GM18517 (cell line): ENCODE measurements at regions not wholly inside any gene's neighbourhood (a gene's known extent, or its start where the extent isn't known, plus 50 kb on each side); places are given as distances from the start of the nearest gene placed in this dataset.
"Not testable (repeated sequence)": the region's sequence is repeated elsewhere in the genome, so short reads cannot be mapped to it uniquely, and the experiment has no call there.

Source experiments
- ATAC-seq: cut with Tn5 transposase; IDR thresholded peaks from one replicate; pipeline ENCODE4 v1.9.1; 2021; ENCODE audit warnings: mild to moderate bottlenecking, moderate library complexity; ENCODE audit not compliant: unreplicated experiment

DNA sequence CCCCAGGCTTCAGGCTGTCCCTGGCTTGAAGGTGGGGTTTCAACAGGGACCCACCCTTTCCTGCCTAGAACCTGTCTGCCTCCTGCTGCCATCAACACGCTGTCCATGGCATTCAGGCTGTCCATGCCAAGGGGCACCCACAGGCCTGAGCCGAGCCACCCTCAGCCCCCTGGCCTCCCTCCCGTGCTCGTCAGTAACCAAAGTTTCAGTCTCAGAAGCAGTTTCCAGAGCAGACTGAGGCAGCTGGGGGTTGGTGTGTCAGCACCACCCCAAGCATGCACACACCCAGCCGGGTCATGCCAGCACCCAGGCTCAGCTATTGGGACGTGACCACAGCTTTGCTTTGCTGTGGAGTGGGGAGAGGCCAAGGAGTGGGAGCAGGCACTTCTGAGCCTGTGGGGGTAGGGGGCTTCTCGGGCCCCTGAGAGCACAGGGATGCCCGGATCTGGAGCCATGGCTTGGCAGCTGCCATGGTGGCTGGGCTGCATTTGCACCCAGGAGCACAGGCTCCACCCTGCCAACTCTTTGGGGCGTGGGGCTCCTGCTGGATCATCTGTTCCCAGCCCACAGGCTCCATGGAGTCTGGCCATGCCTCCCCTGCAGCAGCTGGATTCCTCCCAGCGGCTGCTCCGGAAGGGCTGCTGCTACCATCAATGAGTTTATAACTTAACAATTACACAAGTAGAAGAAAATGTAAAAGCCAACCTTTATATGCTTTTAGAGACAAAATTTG, 314.5 kb upstream of the SEMA3C start:
- ATAC-seq = no peak

DNA sequence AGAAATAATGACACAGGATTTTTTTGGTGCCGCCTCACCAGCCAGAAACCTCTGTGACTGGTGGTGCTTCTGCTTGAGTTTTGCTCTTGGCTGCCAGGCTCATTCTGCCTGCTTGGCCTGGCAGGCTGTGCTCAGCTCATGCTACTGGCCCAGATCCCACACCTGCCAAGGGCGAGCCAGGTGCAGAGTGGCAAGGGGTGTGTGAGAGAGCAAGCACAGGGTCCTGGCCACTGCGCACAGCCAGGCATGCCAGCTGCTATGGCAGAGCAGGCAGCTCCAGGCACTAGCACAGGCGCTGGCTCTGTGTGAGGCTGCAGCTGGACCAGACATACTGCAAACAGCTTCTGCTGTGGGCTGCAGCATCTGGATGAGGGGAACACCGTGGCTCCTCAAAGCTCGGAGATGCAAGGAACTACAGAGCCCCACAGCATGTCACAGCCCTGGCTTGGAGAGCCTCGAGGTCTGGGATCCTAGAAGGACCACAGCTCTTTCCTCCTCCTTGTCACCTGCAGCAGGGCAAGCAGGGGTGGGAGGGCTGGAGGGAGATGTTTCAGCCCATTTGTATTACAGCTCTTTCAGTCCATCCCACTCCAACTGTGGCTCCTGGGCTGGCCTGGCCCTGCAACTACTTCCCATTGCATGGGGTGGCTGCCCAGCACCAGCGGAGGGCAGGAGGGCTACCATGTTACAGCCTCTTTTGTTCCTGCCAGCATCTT, 313.4 kb upstream of the SEMA3C start:
- no peak for ATAC-seq

DNA sequence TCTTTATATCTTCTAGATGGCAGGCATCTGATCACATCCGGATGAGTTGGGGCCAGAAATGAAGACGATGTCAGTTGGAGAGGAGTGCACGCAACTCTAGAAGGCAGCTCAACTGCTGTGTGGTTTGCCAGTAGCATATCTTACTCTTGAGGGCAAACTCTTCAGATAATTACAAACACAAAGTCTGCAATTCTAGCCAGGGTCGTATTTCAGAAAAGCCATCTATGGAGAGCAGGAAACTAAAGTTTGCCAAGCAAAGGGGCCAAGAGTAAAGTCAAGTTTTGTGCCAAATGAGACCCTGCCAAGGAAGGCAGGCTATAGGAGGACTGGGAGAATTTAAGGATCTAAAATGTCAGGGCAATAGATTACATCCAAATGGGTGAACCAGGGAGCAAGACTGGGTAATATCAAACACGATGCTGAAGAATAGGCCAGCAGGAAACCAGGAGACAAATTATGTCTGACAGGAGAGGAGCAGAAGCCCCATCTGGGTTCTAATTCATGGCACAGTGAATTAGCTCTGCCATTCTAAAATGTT, 312.5 kb upstream of the SEMA3C start:
- no peak for ATAC-seq

DNA sequence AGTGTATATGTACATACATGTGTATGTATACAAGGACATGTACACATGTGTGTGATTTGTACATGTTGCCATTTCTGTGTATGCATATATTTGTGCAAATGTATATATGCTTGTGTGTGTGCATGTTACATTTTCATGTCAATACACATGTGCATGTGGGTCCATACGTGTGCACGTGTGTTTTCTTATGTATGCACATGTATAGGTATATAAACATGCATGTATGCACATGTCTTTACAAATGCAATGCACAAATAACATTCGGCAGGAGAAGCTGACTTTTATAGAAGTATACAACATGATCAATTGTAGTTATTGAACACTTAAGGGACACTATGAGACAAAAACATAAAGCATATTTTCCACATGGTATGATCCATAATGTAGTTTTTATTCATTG, 307.4 kb upstream of the SEMA3C start:
- no peak for ATAC-seq

DNA sequence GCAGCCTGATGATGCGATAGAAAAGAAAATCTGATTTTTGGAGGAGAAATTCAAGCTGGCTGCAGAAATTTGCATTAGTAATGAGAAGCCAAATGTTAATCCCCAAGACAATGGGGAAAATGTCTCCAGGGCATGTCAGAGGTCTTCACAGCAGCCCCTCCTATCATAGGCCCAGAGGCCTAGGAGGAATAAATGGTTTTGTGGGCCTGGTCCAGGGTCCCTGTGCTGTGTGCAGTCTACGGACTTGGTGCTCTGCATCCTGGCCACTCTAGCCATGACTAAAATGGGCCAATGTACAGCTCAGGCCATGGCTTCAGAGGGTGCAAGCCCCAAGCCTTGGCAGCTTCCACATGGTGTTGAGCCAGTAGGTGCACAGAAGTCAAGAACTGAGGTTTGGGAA, 303.8 kb upstream of the SEMA3C start:
- ATAC-seq = not testable (repeated sequence)

DNA sequence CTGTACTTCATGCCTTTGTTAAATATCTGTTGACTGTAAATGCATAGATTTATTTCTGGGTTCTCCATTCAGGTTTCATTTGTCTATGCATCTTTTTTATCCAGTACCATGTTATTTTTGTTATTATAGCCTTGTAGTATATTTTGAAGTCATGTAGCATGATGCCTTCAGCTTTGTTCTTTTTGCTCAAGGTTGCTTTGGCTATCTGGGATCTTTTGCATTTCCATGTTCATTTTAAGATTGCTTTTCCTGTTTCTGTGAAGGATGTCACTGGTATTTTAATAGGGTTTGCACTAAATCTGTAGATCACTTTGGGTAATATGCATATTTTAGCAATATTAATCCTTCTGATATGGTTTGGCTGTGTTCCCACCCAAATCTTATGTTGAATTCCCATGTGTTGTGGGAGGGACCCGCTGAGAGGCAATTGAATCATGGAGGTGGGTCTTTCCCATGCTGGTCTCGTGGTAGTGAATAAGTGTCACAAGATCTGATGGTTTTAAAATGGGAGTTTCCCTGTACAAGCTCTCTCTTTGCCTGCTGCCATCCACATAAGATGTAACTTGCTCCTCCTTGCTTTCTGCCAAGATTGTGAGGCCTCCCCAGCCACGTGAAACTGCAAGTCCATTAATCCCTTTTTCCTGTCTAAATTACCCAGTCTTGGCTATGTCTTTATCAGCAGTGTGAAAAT, 302.8 kb upstream of the SEMA3C start:
- ATAC-seq = no peak

DNA sequence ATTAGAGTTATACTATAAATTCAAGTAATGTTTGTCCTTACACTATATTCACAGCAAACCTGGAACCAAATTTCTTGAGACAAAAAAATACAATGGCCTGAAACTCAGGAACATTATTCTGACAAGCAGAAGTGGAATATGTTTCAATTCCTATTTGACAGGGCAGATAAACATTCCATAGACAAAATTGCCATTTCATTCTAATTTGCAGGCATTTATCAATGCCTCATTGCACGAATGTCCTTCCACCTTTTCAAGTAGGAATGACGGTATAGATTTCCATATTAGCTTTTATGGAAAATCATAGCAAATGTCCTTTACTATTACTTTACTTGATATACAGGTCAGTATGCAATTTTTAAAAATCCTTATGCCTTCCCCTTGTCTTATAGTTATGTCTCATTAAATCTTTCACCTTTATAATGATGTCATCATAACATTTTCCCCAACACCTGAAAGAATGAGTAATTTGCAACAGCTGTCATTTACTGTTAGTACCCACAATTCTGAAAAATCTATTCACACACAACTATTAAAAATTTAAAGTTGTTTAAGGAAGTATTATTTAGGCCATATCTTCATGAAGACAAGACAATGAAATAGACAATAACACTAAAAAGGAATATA, 299.7 kb upstream of the SEMA3C start:
- ATAC-seq = no peak

DNA sequence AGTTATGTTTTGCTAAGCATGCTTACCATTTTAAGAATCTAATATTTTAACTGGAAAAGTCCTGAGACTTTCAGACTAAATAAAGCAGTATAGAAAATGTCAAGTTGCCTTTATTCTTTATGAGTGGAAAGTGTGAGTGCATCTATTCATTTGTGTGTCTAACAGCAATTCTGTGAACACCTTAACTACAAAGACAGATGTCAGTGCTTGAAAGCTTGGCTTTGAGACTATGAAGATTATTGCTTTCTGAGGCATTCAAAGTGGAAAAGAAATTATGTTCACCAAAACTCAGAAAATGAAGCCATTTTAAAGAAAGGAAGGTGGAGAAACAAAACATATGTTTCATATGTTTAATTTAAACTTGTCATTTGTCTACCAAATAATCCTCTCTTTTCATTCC, 294.5 kb upstream of the SEMA3C start:
- no peak for ATAC-seq

DNA sequence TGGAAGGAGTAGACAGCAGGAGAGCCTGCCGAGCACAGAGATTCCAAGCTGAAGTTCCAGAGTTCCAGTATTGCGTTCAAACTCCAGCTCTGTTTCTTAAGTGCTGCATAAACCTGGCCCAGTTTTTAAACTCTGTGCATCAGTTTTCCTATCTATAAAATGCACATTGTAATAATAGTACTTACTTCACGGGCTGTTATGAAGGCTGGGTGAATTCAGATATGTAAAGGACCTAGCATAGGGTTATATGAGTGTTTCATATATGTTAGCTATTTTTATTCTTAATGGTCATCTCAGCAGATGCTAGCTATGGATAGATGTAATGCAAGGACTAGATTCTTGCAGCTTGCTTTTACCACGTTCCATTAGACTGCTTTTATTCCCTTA, 293.1 kb upstream of the SEMA3C start:
- no peak for ATAC-seq

DNA sequence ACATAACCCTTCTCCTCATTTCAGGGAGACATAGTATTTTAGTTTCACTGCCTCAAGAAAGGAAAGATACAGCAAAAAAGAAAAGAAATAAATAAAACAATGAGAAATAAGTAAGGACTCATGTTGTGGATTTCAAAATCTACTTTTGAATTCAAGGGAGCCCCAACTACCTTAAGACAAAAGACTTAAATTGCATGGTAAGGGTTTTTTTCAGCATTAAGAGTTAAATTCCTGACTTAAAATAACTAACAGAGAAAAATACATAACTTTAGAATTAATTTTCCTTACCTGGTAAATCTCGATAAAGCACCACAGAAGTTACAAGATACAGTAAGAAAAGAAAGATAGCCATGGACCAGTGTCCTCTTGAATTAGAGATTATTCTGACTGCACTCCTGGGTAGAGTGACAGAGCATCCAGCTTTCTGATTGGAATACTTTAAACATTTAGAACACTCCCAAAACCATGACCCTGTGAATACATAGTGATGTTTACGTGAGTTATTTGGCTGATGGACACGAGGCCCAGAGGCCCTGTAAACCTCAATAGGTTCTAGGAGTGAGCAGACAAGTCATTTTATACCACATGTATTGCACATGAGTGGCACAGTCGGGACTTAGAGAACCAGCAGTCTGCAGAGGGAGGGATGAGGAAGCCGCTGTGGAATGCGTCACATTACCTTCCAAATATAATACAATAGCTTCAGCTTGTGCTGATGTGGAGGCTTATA, 292.5 kb upstream of the SEMA3C start:
- ATAC-seq = no peak

DNA sequence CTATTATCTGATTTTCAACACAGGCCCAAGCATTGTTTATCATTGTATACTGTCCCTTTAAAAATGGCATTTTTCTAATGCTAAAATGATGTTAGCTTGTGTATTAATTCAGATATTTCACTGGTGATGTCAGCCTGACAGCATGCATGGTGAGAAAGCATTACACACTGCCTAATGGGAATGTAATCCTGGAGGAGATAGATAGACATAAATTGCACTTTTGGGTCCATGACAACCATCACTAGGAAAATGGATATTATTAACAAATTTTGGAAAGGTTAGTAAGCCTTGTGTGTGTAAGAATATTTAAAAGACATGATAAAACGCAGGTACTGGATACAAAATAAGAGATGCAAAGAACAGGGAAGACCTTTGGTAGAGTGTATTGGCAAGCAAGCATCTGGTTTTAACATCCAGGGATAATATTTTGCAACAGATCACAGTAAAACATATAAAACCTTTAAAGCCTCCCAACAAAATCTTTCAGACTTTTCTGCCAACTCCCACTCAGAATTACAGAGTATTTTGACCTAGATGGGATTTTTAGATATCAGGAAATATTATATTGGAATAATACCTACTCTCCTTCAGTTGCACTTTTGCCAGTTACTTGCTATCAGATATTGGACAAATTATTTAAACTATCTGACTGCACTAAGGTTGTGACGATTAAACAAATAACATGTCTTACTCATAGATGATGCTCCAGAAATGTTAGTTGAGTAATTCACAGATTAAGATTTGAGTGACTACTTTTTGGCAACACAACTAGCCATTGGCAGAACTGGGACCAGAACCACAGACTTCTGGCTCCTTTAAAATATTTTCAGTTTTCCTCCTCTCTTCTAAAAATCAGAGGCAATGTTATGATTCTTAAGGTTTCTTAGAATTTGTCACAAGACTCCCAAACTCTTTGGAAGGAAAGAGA, 291.6 kb upstream of the SEMA3C start:
- ATAC-seq = no peak

DNA sequence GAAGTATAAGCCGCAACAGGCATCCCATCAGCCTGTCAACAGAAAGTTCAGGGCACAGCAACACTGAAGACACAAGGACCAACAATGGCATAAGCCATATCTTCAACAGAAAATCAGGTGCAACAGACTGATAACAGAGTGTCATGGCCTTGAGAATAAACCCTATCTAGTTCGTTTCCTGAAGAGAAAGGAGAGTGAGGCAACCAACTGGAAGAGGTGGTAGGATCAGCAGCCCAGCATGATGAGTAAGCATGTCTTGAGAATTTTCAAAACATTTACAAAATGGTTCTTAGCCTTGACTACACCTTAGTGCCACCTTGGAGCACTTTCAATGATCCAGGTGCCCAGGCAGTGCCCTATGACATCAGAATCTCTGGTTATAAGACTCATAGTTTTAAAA, 290.2 kb upstream of the SEMA3C start:
- no peak for ATAC-seq

DNA sequence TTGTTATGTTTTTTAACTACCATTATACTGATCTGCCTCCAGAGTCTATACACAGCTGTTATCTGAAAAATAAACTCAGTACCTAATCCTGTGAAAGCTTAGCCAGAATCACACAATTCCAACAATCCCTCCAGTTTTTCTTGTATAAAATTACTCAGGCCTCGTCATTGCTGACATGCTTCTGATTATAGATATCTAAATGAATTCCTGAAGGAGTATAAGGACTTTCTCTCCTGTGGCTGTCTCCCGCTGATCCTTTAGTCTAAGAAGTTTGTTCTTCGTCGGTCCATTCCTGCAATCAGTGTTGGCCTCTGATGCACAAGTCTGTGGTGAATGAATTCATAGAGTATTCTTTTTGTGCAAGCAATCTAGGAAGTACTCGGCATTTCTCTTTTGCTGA, 288.9 kb upstream of the SEMA3C start:
- ATAC-seq = no peak

DNA sequence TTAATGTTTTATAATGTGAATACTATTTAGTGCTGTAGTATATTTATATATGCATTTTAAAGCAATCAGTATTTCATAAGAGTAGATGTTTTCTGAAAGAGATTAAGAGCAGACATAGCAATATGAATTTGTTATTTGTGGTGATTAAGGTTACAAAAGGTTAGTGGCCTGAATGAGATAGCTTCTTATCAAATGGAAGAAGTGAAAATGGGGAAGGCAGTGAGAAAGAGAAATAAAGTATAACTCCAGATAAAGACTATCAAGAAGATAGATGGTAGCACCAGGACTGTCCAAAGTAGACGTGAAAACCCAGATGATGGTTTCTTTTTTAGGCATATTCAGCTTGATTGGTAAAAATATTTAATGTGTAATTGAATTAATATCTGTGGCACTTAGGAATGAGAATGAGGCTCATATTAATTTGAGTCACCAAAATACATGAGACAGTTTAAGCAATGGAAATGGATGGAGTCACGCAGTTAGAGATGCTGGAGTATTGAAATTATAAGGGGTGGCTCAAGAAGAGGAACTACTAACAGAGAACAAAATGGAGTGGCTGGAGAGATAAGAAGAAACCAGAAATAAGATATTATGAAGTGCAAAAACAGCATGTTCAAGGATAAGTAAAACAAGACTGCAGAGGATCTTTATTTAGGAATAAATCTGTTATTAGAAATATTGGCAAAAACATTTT, 288.0 kb upstream of the SEMA3C start:
- no peak for ATAC-seq

DNA sequence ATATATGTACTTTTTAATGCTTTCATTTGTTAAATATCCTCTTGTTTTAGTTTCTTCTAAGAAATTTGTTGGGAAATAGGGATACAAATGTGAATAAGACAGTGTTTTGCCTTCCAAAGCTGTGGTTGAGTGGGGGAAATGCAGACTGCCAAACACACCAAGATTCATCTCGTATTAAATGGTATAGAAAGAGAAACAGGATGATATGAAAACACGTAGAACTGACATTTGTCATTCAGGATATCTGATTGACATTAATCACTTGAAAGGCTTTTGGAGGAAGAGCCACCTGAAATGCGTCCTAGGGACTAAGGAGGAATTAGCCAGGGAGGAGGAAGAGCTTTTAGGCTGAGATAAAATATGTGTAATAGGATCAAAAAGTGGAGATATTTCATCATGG, 287.4 kb upstream of the SEMA3C start:
- no peak for ATAC-seq

DNA sequence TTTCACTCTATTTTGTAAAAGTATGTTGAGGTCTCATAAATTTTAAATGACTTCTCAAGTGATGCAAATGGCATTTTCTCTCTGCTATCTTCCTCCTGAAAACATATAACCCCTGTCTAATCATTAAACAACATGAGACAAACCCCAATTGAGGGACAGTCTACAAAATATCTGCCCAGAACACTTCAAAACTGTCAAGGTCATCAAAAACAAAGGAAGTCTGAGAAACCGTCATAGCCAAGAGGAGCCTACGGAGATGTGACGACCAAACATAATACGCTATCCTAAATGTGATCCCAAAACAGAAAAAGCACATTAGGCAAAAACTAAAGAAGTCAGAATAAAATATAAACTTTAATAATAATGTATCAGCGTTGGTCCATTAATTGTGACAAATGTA, 282.3 kb upstream of the SEMA3C start:
- no peak for ATAC-seq

DNA sequence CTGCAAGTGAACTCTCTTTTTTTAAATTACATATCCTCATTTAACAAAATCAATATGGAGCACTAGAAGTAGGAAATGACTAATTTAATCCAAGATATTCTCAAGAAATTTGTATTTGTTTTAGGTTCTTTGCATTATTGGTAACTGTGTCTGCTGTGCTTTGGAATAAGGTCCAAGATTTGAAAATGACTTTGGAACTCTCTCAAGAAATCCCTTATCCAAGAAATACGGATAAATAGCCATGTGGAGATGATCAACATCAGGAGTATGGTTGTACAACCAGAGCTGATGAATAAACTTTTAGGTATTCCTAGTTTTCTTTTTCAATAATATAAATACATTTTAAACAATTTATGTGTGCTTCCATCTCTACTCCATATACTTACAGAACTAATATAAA, 279.9 kb upstream of the SEMA3C start:
- no peak for ATAC-seq

DNA sequence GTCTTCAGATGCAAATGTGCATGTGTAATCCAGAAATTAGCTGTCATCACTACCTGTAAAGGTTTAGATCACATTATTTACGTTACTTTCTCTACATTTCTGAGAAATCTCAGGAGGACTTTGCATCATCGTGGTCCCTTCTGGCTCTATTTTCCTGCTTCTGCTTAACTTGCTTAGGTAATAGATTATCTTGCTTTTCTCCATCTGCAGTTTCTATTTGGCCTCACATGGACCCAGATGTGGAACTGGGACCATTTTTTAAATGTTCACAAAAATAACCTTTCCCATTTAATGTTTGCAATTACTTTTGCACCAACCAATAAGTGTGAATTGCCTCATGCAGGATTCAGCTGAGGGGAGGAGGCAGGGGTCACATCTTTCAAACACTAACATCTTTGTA, 278.4 kb upstream of the SEMA3C start:
- no peak for ATAC-seq

DNA sequence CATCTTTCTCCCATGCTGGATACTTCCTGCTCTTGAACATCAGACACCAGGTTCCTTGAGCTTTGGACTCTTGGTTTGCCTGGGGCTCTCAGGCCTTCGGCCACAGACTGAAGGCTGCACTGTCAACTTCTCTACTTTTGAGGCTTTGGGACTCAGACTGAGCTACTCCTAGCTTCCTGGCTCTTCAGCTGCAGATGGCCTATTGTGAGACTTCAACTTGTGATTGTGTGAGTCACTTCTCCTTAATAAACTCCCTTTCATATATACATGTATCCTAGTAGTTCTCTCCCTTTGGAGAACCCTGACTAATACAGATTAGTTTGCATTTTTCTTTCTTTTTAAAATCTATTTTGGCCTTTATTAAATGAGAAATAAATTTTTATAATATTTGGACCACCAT, 276.2 kb upstream of the SEMA3C start:
- no peak for ATAC-seq
